Fibroblast of mammary gland (primary cell): ENCODE measurements at regions not wholly inside any gene's neighbourhood (a gene's known extent, or its start where the extent isn't known, plus 50 kb on each side); places are given as distances from the start of the nearest gene placed in this dataset.

Experiments used
- DNase-seq: peaks from one replicate; pipeline ENCODE4 v3.0.0-alpha.2; 2010; ENCODE audit warnings: low read depth
- H3K4me3 ChIP-seq: 2 replicates; pipeline ENCODE4 v1.5.1; 2011; ENCODE audit warnings: low read depth, mild to moderate bottlenecking, low read length, moderate library complexity; ENCODE audit not compliant: control insufficient read depth
- TF ChIP-seq, protein P1 (sequence below): conservative IDR thresholded peaks from 2 replicates; pipeline ENCODE4 v1.5.1; 2011; ENCODE audit warnings: low read depth, low read length, inconsistent platforms; ENCODE audit not compliant: control insufficient read depth, insufficient read depth

DNA sequence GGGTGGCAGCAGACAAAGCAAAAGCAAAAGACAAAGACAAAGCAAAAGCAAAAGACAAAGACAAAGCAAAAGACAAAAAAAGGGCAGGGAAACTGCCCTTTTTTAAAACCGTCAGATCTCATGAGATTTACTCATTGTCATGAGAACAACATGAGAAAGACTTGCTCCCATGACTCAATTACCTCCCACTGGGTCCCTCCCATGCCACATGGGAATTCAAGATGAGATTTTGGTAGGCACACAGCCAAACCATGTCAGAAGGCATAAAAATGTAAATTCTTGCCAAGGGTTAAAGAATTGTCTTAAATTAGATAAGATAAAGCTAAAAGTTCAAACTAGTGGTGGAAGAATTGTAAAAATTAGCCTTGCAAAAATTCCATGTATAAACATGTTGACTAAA is 419.7 kb downstream of the TRAM1L1 start:
- DNase-seq = no peak
- no peak overlapping the region for H3K4me3 ChIP-seq
- TF ChIP-seq, protein P1, sequence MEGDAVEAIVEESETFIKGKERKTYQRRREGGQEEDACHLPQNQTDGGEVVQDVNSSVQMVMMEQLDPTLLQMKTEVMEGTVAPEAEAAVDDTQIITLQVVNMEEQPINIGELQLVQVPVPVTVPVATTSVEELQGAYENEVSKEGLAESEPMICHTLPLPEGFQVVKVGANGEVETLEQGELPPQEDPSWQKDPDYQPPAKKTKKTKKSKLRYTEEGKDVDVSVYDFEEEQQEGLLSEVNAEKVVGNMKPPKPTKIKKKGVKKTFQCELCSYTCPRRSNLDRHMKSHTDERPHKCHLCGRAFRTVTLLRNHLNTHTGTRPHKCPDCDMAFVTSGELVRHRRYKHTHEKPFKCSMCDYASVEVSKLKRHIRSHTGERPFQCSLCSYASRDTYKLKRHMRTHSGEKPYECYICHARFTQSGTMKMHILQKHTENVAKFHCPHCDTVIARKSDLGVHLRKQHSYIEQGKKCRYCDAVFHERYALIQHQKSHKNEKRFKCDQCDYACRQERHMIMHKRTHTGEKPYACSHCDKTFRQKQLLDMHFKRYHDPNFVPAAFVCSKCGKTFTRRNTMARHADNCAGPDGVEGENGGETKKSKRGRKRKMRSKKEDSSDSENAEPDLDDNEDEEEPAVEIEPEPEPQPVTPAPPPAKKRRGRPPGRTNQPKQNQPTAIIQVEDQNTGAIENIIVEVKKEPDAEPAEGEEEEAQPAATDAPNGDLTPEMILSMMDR = no peak

DNA sequence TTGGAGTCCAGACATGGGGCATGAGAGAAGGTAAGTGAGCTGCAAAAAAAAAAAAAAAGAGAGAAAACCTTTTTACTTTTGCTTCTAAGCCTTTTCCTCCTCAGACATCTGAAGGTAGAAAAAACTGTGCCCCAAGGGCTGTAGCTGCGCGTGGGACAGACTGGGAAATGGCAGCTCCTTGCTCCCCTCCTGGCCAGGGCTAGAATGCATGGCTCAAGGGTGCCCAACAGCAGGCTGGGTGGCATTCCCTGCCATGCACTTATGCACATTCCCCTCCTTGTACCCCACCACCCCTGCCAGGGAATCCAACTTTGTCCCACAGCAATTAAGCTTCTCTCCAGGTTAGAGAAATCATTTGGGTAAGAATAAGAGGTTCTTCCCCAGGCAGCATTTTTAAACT is 421.2 kb downstream of the TRAM1L1 start:
- no peak for DNase-seq
- no peak overlapping the region for H3K4me3 ChIP-seq
- TF ChIP-seq, protein P1 = no peak

DNA sequence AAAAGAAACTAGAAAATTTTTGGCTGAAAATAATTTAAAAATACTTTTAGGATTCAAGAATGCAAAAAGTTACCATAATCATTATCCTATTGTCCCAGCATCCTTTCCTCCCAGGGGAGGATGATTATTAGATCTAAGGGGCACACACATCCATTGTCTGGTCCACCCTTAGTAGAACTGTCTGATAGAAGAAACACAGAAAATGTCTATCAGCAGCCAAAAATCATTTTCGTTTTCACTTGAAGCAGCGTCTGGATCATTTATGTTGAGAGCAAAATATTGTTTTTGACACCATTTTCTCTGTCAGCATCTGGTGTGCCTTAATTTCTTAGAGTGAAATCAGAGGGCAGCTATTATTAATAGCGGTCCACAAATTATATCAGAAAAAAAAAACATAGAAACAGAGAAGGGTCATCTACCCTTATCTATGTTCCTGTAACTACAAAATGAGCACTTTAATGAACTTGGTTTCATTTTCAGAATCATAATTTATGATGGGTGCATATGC is 446.3 kb downstream of the TRAM1L1 start:
- DNase-seq = no peak
- no peak overlapping the region for H3K4me3 ChIP-seq
- TF ChIP-seq, protein P1 = no peak

DNA sequence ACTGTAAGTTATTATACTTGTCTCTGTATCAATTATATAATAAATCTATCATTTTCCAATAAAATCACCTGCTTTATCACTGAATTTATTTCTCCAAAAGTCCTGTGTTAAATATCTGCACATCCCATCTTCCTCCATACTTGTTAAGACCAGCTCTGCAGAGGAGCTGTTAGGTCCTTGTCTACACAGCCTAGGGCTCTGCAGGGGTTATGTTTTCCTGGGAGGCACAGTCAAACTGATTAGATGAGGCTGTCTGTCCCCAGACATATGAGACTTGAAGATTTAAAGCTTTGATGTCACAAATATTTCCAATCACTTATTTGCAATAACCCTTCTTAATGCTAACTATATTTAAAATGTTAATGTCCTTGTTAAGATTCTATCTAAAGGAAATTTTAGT is 446.8 kb downstream of the TRAM1L1 start:
- H3K4me3 ChIP-seq = no peak overlapping the region
- TF ChIP-seq, protein P1 = no peak
- no peak for DNase-seq

DNA sequence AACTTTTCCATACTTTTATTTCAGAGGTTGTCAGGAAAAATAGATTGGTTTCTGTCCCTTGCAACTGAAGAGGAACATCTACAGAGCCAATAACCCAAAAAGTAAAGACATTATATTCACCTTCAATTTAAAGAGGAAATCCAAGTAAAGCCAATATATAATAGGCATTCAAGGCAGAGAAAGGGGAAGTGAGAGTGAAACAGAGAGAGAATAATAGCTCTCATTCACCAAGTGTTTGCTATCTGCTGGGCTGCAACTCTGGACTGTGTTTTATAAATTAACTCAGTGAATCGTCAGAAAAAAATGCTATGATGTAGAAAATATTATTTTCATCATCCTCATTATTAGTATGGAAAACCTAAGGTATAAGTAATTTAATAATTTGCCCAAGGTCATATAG is 448.5 kb downstream of the TRAM1L1 start:
- H3K4me3 ChIP-seq = no peak overlapping the region
- DNase-seq = no peak
- TF ChIP-seq, protein P1 = no peak

DNA sequence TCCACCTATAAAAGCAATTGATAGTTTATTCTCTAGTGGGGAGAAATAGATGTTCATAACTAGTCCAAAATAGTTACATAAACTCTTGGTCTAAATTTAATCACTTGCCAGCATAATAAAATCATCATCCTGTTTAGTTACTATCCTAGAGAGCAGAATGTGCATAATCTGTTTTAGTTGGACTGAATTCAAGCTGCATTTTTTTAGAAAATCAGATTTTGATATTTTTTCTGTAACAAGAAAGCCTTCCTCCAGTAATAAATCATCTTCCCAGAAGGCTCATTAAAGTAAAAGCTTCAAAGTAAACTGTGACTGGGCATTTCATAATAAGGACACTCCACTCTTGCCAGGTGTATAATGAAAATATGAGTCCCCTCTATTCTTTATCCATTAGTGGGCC is 453.1 kb downstream of the TRAM1L1 start:
- DNase-seq = no peak
- TF ChIP-seq, protein P1 = no peak
- no peak overlapping the region for H3K4me3 ChIP-seq

DNA sequence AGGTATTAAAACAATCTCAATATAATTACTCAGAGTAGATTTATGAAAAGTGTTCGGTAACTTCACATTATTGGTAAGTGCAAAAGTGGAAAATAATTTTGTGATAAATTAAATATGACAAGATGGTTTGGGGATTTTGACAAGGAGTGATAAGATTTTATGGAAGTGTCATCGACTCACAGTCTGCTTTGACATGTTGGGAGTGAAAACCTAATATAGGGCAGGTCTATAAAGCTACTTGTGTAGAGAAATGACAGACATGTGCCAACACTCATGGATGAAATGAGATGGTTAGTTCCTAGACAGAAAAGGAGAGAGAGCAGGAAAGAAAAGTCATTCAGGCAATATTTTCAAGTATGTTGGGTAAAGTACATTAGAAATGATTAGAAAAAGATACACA is 456.8 kb downstream of the TRAM1L1 start:
- TF ChIP-seq, protein P1 = no peak
- DNase-seq = no peak
- H3K4me3 ChIP-seq = no peak overlapping the region
